GM10266 (cell line): ENCODE measurements at regions not wholly inside any gene's neighbourhood (a gene's known extent, or its start where the extent isn't known, plus 50 kb on each side); places are given as distances from the start of the nearest gene placed in this dataset.

Experiments
- DNase-seq: peaks from one replicate; pipeline ENCODE4 v3.0.0; 2012; ENCODE audit errors: extremely low spot score
- CTCF ChIP-seq: IDR thresholded peaks from 2 replicates; pipeline ENCODE4 v1.5.1; 2012; ENCODE audit warnings: mild to moderate bottlenecking, low read depth; ENCODE audit not compliant: control insufficient read depth, insufficient read depth; ENCODE audit errors: missing control alignments

- TF ChIP-seq CTCF, result no peak
- DNase-seq, result no peak
Measured at GRCh38 chr2:147792966-147793617, 51.7 kb upstream of the ACVR2A start.

- no peak for TF ChIP-seq CTCF
- no peak for DNase-seq
Measured at GRCh38 chr2:147790580-147790979, 54.2 kb upstream of the ACVR2A start.

- DNase-seq, result no peak
- no peak for TF ChIP-seq CTCF
Measured at GRCh38 chr2:147789720-147790119, 55.1 kb upstream of the ACVR2A start.

- TF ChIP-seq CTCF, result no peak
- DNase-seq, result no peak
Measured at GRCh38 chr2:147789287-147789686, 55.5 kb upstream of the ACVR2A start.

GRCh38 chr2:147782141-147782930, 62.5 kb upstream of the ACVR2A start:
- no peak for DNase-seq

GRCh38 chr2:147779440-147779839, 65.4 kb upstream of the ACVR2A start:
- TF ChIP-seq CTCF, result no peak
- no peak for DNase-seq

More at GRCh38 chr2:147782141-147782930, 62.5 kb upstream of the ACVR2A start:
- no peak for TF ChIP-seq CTCF

- DNase-seq, result no peak
- no peak for TF ChIP-seq CTCF
Measured at GRCh38 chr2:147777394-147777793, 67.4 kb upstream of the ACVR2A start.
